ENCODE measurements at regions not wholly inside any gene's neighbourhood (a gene's known extent, or its start where the extent isn't known, plus 50 kb on each side); places are given as distances from the start of the nearest gene placed in this dataset.
"Not testable (repeated sequence)": the region's sequence is repeated elsewhere in the genome, so short reads cannot be mapped to it uniquely, and the experiment has no call there.

- not testable (repeated sequence) for DNase-seq (ENCODE audit: low read depth)
These were observed 207.8 kb downstream of the USP6NL start for GRCh38 chr10:11403646-11404045.

- DNase-seq (ENCODE audit: low read depth) = peak; percentile 52
These were observed 208.3 kb downstream of the USP6NL start for GRCh38 chr10:11403116-11403515.

GRCh38 chr10:11402392-11402791 lies 209.1 kb downstream of the USP6NL start:
- DNase-seq (ENCODE audit: low read depth) = no peak

GRCh38 chr10:11401264-11402235 lies 209.9 kb downstream of the USP6NL start:
- DNase-seq (ENCODE audit: low read depth) = no peak

GRCh38 chr10:11397980-11398580 lies 213.4 kb downstream of the USP6NL start:
- DNase-seq (ENCODE audit: low read depth) = no peak

- no peak for DNase-seq (ENCODE audit: low read depth)
These were observed 214.1 kb downstream of the USP6NL start for GRCh38 chr10:11397077-11397965.

GRCh38 chr10:11396311-11396955 lies 215.0 kb downstream of the USP6NL start:
- no peak for DNase-seq (ENCODE audit: low read depth)

GRCh38 chr10:11395581-11396310 lies 215.7 kb downstream of the USP6NL start:
- DNase-seq (ENCODE audit: low read depth) = no peak

- DNase-seq (ENCODE audit: low read depth) = no peak
These were observed 216.3 kb downstream of the USP6NL start for GRCh38 chr10:11395161-11395560.

- no peak for DNase-seq (ENCODE audit: low read depth)
These were observed 217.6 kb downstream of the USP6NL start for GRCh38 chr10:11393858-11394257.

GRCh38 chr10:11392776-11393175 lies 218.7 kb downstream of the USP6NL start:
- DNase-seq (ENCODE audit: low read depth) = no peak

GRCh38 chr10:11388996-11389395 lies 222.5 kb downstream of the USP6NL start:
- DNase-seq (ENCODE audit: low read depth) = no peak

- DNase-seq (ENCODE audit: low read depth) = no peak
These were observed 223.8 kb downstream of the USP6NL start for GRCh38 chr10:11387551-11388222.

GRCh38 chr10:11387044-11387443 lies 224.4 kb downstream of the USP6NL start:
- no peak for DNase-seq (ENCODE audit: low read depth)

Data from T-helper 22 cell (primary cell).